Ishikawa (cell line): ENCODE measurements at regions not wholly inside any gene's neighbourhood (a gene's known extent, or its start where the extent isn't known, plus 50 kb on each side); places are given as distances from the start of the nearest gene placed in this dataset.

Experiments used
- CEBPB ChIP-seq: IDR thresholded peaks from 2 replicates; pipeline ENCODE4 v1.6.1; 2012
- FOXM1 ChIP-seq: IDR thresholded peaks from 2 replicates; pipeline ENCODE4 v1.6.1; 2012; ENCODE audit warnings: low read depth, borderline replicate concordance
- RAD21 ChIP-seq: IDR thresholded peaks from 2 replicates; pipeline ENCODE4 v1.6.1; 2012; ENCODE audit warnings: low read depth
- TAF1 ChIP-seq: IDR thresholded peaks from 2 replicates; pipeline ENCODE4 v1.6.1; 2012; ENCODE audit warnings: low read depth, mild to moderate bottlenecking
- TF ChIP-seq, protein P1 (sequence below): IDR thresholded peaks from 2 replicates; pipeline ENCODE4 v1.6.1; 2012
- TF ChIP-seq, protein P2 (sequence below): IDR thresholded peaks from 2 replicates; pipeline ENCODE4 v1.6.1; 2012

DNA sequence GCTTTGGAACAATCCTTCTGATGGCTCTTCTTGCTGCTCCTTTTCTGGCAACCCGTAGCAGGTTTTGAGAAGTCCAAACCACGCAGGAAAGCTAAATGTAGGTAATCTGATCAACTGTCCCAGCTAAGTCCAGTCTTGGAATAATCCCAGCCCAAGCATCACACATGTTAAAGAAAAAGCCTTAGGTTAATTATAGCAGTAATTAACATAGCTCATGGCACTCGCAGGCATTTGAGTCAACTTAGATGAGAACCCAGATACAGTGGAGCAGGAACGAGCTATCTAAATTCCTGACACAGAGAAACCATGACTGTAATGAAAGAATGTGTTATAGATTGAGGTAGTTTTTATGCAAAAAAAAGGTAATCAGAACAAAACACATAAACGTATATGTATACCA is 844.8 kb downstream of the CDH9 start:
- TF ChIP-seq, protein P1, sequence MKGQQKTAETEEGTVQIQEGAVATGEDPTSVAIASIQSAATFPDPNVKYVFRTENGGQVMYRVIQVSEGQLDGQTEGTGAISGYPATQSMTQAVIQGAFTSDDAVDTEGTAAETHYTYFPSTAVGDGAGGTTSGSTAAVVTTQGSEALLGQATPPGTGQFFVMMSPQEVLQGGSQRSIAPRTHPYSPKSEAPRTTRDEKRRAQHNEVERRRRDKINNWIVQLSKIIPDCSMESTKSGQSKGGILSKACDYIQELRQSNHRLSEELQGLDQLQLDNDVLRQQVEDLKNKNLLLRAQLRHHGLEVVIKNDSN = no peak
- TF ChIP-seq RAD21 = no peak
- no peak for TF ChIP-seq FOXM1
- no peak for TF ChIP-seq CEBPB
- TF ChIP-seq, protein P2, sequence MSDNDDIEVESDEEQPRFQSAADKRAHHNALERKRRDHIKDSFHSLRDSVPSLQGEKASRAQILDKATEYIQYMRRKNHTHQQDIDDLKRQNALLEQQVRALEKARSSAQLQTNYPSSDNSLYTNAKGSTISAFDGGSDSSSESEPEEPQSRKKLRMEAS = no peak
- no peak for TF ChIP-seq TAF1
